PC-9 (cell line): ENCODE measurements at regions not wholly inside any gene's neighbourhood (a gene's known extent, or its start where the extent isn't known, plus 50 kb on each side); places are given as distances from the start of the nearest gene placed in this dataset.

Experiments
- BruUV-seq: library from RNA; stranded (reverse); fragments of 400-500 nt; replicated peaks from 2 replicates; lab custom pipeline; 2021; lab: Mats Ljungman, UMichigan
- CTCF ChIA-PET: fragments of 300-600 bp; sonication (Branson Sonifier 250); formaldehyde crosslinking; loops from one replicate; lab custom pipeline; 2022; ENCODE audit warnings: antibody characterized with exemption; lab: Charles Lee
- POLR2A ChIA-PET: fragments of 300-600 bp; sonication (Branson Sonifier 250); formaldehyde crosslinking; loops from one replicate; lab custom pipeline; 2022; ENCODE audit warnings: antibody characterized with exemption; ENCODE audit not compliant: unreplicated experiment; lab: Charles Lee
- DNase-seq, 2 experiments: peaks; one replicate each; pipeline versions ENCODE4 v3.0.0 to v3.0.0-alpha.2; 2015 to 2022; ENCODE audit warnings: mixed read lengths in 1 of 2
- H2AFZ ChIP-seq: fragments of 200-600 bp; sonication (generic); 2 replicates; pipeline ENCODE4 v1.8.1; 2017; ENCODE audit warnings: antibody characterized with exemption
- H3F3A ChIP-seq: fragments of 200-600 bp; sonication (generic); 2 replicates; pipeline ENCODE4 v1.8.1; 2017; ENCODE audit warnings: antibody characterized with exemption, mild to moderate bottlenecking, low read depth; ENCODE audit not compliant: insufficient read depth
- H3K27ac ChIP-seq: fragments of 200-600 bp; sonication (generic); 2 replicates; pipeline ENCODE4 v1.6.1; 2016; ENCODE audit warnings: mixed run types
- H3K27me3 ChIP-seq: fragments of 200-600 bp; sonication (generic); 2 replicates; pipeline ENCODE4 v1.6.1; 2016; ENCODE audit warnings: low read depth, mixed run types; ENCODE audit not compliant: insufficient read depth
- H3K36me3 ChIP-seq: fragments of 200-600 bp; sonication (generic); 2 replicates; pipeline ENCODE4 v1.6.1; 2016; ENCODE audit warnings: low read depth, mixed run types
- H3K4me1 ChIP-seq: fragments of 200-600 bp; sonication (generic); replicated peaks from 2 replicates; pipeline ENCODE4 v1.6.1; 2016; ENCODE audit warnings: mixed run types; ENCODE audit not compliant: insufficient read depth
- H3K4me2 ChIP-seq: fragments of 200-600 bp; sonication (generic); 2 replicates; pipeline ENCODE4 v1.6.1; 2017; ENCODE audit warnings: mixed run types
- H3K4me3 ChIP-seq: fragments of 200-600 bp; sonication (generic); 2 replicates; pipeline ENCODE4 v1.6.1; 2016; ENCODE audit warnings: mixed run types
- H3K79me2 ChIP-seq: fragments of 200-600 bp; sonication (generic); 2 replicates; pipeline ENCODE4 v1.6.1; 2017; ENCODE audit warnings: low read depth, mixed run types
- H3K9me2 ChIP-seq: fragments of 200-600 bp; sonication (generic); 2 replicates; pipeline ENCODE4 v1.8.1; 2017; ENCODE audit warnings: mild to moderate bottlenecking; ENCODE audit not compliant: insufficient read depth
- H3K9me3 ChIP-seq: fragments of 200-600 bp; sonication (generic); 2 replicates; pipeline ENCODE4 v1.8.1; 2016; ENCODE audit warnings: low read depth; ENCODE audit not compliant: insufficient read depth
- H4K20me1 ChIP-seq: fragments of 200-600 bp; sonication (generic); 2 replicates; pipeline ENCODE4 v1.8.1; 2017; ENCODE audit not compliant: insufficient read depth
- CTCF ChIP-seq: fragments of 200-600 bp; sonication (generic); conservative IDR thresholded peaks from 2 replicates; pipeline ENCODE4 v1.6.1; 2017; ENCODE audit warnings: mixed run types, antibody characterized with exemption, mild to moderate bottlenecking, moderate library complexity
- EZH2 ChIP-seq: fragments of 200-600 bp; sonication (generic); IDR thresholded peaks from 2 replicates; pipeline ENCODE4 v1.8.0; 2017; ENCODE audit warnings: antibody characterized with exemption, low read depth
- intact Hi-C: fragments of 100-400 bp; cut with micrococcal nuclease; formaldehyde crosslinking; loops from one replicate; pipeline ENCODE4 v1.10.0; 2022; ENCODE audit not compliant: unreplicated experiment

GRCh38 chr6:165843568-165844113, 180.6 kb upstream of the PDE10A start:
- DNase-seq = no peak
- Histone ChIP-seq H3K9me3 (no peaks in the 10 kb centered on the region), H3K4me1 (no peaks in the 10 kb centered on the region), H2AFZ (no peak overlapping the region), H4K20me1 (no peaks in the 10 kb centered on the region), H3K4me2 (no peak overlapping the region), H3K27me3 (peaks cover 79% of the 10 kb centered on the region), H3K9me2 (no peaks in the 10 kb centered on the region), H3K79me2 (no peaks in the 10 kb centered on the region), H3K27ac (no peak overlapping the region), H3K4me3 (no peak overlapping the region), H3F3A (no peaks in the 10 kb centered on the region), H3K36me3 (no peaks in the 10 kb centered on the region)
- BruUV-seq = no TSS peak
- intact Hi-C loops = no loop called here
- ChIA-PET POLR2A (no interaction called here), CTCF (no interaction called here)
- TF ChIP-seq EZH2 = no peak

DNA sequence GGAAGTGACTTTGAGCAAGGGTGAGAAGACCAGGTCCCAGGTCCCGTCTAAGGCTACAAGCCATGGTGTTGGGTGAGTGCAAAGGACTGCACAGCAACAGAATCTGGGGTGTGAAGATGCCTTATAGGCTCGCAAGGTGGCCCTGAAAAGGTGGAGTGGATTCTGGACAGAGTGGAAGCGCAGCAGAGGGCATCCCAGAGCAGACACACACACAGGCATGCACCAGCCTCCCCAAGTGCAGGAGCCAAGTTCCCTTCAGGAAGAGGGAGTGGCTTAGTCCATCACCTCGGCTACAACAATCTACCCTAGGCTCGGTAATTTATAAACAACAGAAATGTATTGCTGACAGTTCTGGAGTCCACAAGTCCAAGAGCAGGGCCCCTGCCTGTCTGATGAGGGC, 180.1 kb upstream of the PDE10A start:
- ChIA-PET CTCF (no interaction called here), POLR2A (no interaction called here)
- no peaks in the 10 kb centered on the region for H4K20me1 ChIP-seq
- H3K79me2 ChIP-seq = no peaks in the 10 kb centered on the region
- no peak overlapping the region for H3K4me3 ChIP-seq
- H3K4me1 ChIP-seq = no peaks in the 10 kb centered on the region
- H3K27ac ChIP-seq = no peak overlapping the region
- BruUV-seq = no TSS peak
- peaks cover 78% of the 10 kb centered on the region for H3K27me3 ChIP-seq
- no peaks in the 10 kb centered on the region for H3F3A ChIP-seq
- no peak overlapping the region for H3K4me2 ChIP-seq
- DNase-seq = no peak
- no peaks in the 10 kb centered on the region for H3K9me2 ChIP-seq
- no peaks in the 10 kb centered on the region for H3K9me3 ChIP-seq
- H3K36me3 ChIP-seq = no peaks in the 10 kb centered on the region
- intact Hi-C loops = no loop called here
- TF ChIP-seq EZH2 (no peak), CTCF (no peak)
- H2AFZ ChIP-seq = no peak overlapping the region

DNA sequence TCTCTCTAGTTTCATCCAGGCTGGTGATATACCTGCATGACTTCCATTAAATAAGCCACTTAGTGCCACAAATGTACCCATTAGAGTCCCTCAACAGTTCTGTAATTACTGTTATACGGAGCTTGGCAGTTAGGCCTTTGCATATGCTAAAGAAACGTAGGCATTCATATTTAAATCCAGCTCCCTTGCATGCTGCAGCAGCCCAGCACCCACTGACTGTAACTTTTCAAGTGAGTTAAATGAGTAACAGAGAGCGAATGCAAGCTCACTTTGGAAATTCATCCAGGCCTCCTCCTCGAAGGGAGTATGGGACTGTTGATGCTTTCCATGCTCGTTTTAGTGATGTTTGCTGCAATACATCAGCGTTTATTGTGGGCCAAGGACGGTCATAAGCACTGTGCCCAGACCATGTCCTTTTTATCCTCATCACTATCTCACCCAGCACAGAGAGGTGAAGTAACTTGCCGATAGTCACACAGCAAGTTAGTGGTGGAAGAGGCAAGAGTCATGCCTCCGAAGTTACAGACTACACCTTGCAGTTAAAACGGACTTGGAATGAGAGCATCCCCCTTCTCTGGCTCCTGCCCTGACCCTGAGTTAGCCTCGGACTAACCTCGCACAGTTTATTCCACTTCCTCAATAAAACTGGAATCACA, 179.4 kb upstream of the PDE10A start:
- Histone ChIP-seq H3K9me3 (no peaks in the 10 kb centered on the region), H3K4me3 (no peak overlapping the region), H3K4me2 (no peak overlapping the region), H3K4me1 (no peaks in the 10 kb centered on the region), H3K27me3 (peaks cover 73% of the 10 kb centered on the region), H3F3A (no peaks in the 10 kb centered on the region), H3K36me3 (no peaks in the 10 kb centered on the region), H3K27ac (no peak overlapping the region), H3K9me2 (no peaks in the 10 kb centered on the region), H3K79me2 (no peaks in the 10 kb centered on the region), H2AFZ (no peak overlapping the region), H4K20me1 (no peaks in the 10 kb centered on the region)
- no TSS peak for BruUV-seq
- TF ChIP-seq EZH2 (no peak), CTCF (no peak)
- no peak for DNase-seq
- intact Hi-C loops = no loop called here
- POLR2A ChIA-PET = no interaction called here
- CTCF ChIA-PET = no interaction called here

GRCh38 chr6:165841153-165841558, 178.1 kb upstream of the PDE10A start:
- TF ChIP-seq CTCF (no peak), EZH2 (no peak)
- DNase-seq = no peak
- Histone ChIP-seq H2AFZ (no peak overlapping the region), H3F3A (no peaks in the 10 kb centered on the region), H4K20me1 (no peaks in the 10 kb centered on the region), H3K36me3 (no peaks in the 10 kb centered on the region), H3K4me2 (no peak overlapping the region), H3K27ac (no peak overlapping the region), H3K79me2 (no peaks in the 10 kb centered on the region), H3K27me3 (peaks cover 67% of the 10 kb centered on the region), H3K4me3 (no peak overlapping the region), H3K9me3 (no peaks in the 10 kb centered on the region), H3K9me2 (no peaks in the 10 kb centered on the region), H3K4me1 (no peaks in the 10 kb centered on the region)
- intact Hi-C loops = no loop called here
- BruUV-seq = no TSS peak
- ChIA-PET POLR2A (no interaction called here), CTCF (no interaction called here)
